CD4-positive, alpha-beta memory T cell (primary cell): ENCODE measurements at regions not wholly inside any gene's neighbourhood (a gene's known extent, or its start where the extent isn't known, plus 50 kb on each side); places are given as distances from the start of the nearest gene placed in this dataset.
A peak's percentile ranks its signal among the peaks of the same experiment; 100 is the strongest.

ENCODE experiments used
- CTCF ChIA-PET: fragments of 350-600 bp; sonication (Branson Sonifier 250); formaldehyde crosslinking; loops from one replicate; lab custom pipeline; 2021; ENCODE audit warnings: inconsistent platforms; ENCODE audit not compliant: partially characterized antibody; lab: Charles Lee
- POLR2A ChIA-PET: fragments of 350-600 bp; sonication (Branson Sonifier 250); formaldehyde crosslinking; loops from one replicate; lab custom pipeline; 2021; ENCODE audit not compliant: partially characterized antibody; lab: Charles Lee
- DNase-seq, 5 donors: peaks; one replicate each; pipeline versions ENCODE4 v3.0.0 to v3.0.0-alpha.2; 2020 to 2022; ENCODE audit warnings: mixed read lengths in 1 of 5
- H3K27ac ChIP-seq: one replicate; pipeline ENCODE4 v1.7.0; 2013; ENCODE audit warnings: low read depth, low read length
- H3K27me3 ChIP-seq: 2 replicates; pipeline ENCODE4 v1.7.0; 2013; ENCODE audit warnings: mild to moderate bottlenecking, low read length, moderate library complexity; ENCODE audit not compliant: insufficient read depth
- H3K36me3 ChIP-seq: 2 replicates; pipeline ENCODE4 v1.7.0; 2013; ENCODE audit warnings: mild to moderate bottlenecking, low read length, moderate library complexity; ENCODE audit not compliant: insufficient read depth
- H3K4me1 ChIP-seq: 2 replicates; pipeline ENCODE4 v1.7.0; 2013; ENCODE audit warnings: mild to moderate bottlenecking, low read length, moderate library complexity; ENCODE audit not compliant: insufficient read depth
- H3K4me3 ChIP-seq, 2 donors: one replicate each; pipeline ENCODE4 v1.7.0; 2013; ENCODE audit warnings: low read length in 2 of 2, mild to moderate bottlenecking in 1 of 2
- H3K9me3 ChIP-seq, 2 donors: one replicate each; pipeline ENCODE4 v1.7.0; 2013; ENCODE audit warnings: low read length in 2 of 2, control low read depth in 1 of 2; ENCODE audit not compliant: control insufficient read depth in 1 of 2
- H3K27ac Mint-ChIP-seq, 7 donors: one replicate each; pipeline ENCODE4 v1.8.0; 2020 to 2021; ENCODE audit warnings: mixed read lengths in 7 of 7, mild to moderate bottlenecking in 6 of 7, inconsistent platforms in 3 of 7, moderate library complexity in 3 of 7
- H3K27me3 Mint-ChIP-seq, 2 donors: one replicate each; pipeline ENCODE4 v1.8.0; 2020 to 2021; ENCODE audit warnings: mixed read lengths in 2 of 2
- H3K36me3 Mint-ChIP-seq, 2 donors: one replicate each; pipeline ENCODE4 v1.8.0; 2020 to 2021; ENCODE audit warnings: mixed read lengths in 2 of 2, inconsistent platforms in 1 of 2, mild to moderate bottlenecking in 1 of 2
- H3K4me1 Mint-ChIP-seq, 4 donors: one replicate each; pipeline ENCODE4 v1.8.0; 2020 to 2021; ENCODE audit warnings: mixed read lengths in 4 of 4, mild to moderate bottlenecking in 1 of 4
- H3K4me3 Mint-ChIP-seq, 8 donors: one replicate each; pipeline ENCODE4 v1.8.0; 2020 to 2021; ENCODE audit warnings: mixed read lengths in 8 of 8, mild to moderate bottlenecking in 7 of 8, moderate library complexity in 6 of 8, inconsistent platforms in 3 of 8
- H3K9me3 Mint-ChIP-seq, 8 donors: one replicate each; pipeline ENCODE4 v1.8.0; 2020 to 2021; ENCODE audit warnings: mixed read lengths in 8 of 8, mild to moderate bottlenecking in 5 of 8, inconsistent platforms in 3 of 8, moderate library complexity in 1 of 8
- intact Hi-C: fragments of 100-400 bp; cut with micrococcal nuclease; formaldehyde crosslinking; loops from one replicate; pipeline ENCODE4 v1.15.1; 2023

GRCh38 chr15:94019062-94019461 is 212.3 kb upstream of the MCTP2 start:
- ChIA-PET POLR2A (no interaction called here), CTCF (no interaction called here)
- Mint-ChIP-seq H3K36me3 (no peaks in the 10 kb centered on the region), H3K4me1 (no peaks in the 10 kb centered on the region), H3K27ac (no peak overlapping the region), H3K9me3 (peaks cover 0 to 6% (median 3%) of the 10 kb centered on the region in 8 donors), H3K27me3 (peaks cover 2 to 12% of the 10 kb centered on the region in 2 donors), H3K4me3 (no peak overlapping the region)
- Histone ChIP-seq H3K36me3 (no peaks in the 10 kb centered on the region), H3K27me3 (no peaks in the 10 kb centered on the region), H3K9me3 (no peaks in the 10 kb centered on the region), H3K4me3 (no peak overlapping the region), H3K4me1 (no peaks in the 10 kb centered on the region), H3K27ac (no peak overlapping the region)
- intact Hi-C loops = no loop called here
- DNase-seq = no peak

GRCh38 chr15:94015324-94015723 is 216.0 kb upstream of the MCTP2 start:
- POLR2A ChIA-PET = no interaction called here
- DNase-seq = no peak
- CTCF ChIA-PET = interaction anchor here (1.7 kb wide), 1 partner anchor 12 kb away, joined by 3 read pairs; no protein-coding TSS in a partner anchor
- H3K27me3 Mint-ChIP-seq = peaks cover 2 to 12% of the 10 kb centered on the region in 2 donors
- H3K4me1 Mint-ChIP-seq = peaks cover 5 to 7% (median 6%) of the 10 kb centered on the region in 4 donors
- H3K4me3 Mint-ChIP-seq = no peak overlapping the region
- H3K36me3 ChIP-seq = no peaks in the 10 kb centered on the region
- H3K27me3 ChIP-seq = no peaks in the 10 kb centered on the region
- peaks cover 0 to 6% (median 2%) of the 10 kb centered on the region in 8 donors for H3K9me3 Mint-ChIP-seq
- no peak overlapping the region for H3K4me3 ChIP-seq
- H3K9me3 ChIP-seq = no peaks in the 10 kb centered on the region
- H3K36me3 Mint-ChIP-seq = no peaks in the 10 kb centered on the region
- no peak overlapping the region for H3K27ac ChIP-seq
- intact Hi-C loops = no loop called here
- no peak overlapping the region for H3K27ac Mint-ChIP-seq
- no peaks in the 10 kb centered on the region for H3K4me1 ChIP-seq

DNA sequence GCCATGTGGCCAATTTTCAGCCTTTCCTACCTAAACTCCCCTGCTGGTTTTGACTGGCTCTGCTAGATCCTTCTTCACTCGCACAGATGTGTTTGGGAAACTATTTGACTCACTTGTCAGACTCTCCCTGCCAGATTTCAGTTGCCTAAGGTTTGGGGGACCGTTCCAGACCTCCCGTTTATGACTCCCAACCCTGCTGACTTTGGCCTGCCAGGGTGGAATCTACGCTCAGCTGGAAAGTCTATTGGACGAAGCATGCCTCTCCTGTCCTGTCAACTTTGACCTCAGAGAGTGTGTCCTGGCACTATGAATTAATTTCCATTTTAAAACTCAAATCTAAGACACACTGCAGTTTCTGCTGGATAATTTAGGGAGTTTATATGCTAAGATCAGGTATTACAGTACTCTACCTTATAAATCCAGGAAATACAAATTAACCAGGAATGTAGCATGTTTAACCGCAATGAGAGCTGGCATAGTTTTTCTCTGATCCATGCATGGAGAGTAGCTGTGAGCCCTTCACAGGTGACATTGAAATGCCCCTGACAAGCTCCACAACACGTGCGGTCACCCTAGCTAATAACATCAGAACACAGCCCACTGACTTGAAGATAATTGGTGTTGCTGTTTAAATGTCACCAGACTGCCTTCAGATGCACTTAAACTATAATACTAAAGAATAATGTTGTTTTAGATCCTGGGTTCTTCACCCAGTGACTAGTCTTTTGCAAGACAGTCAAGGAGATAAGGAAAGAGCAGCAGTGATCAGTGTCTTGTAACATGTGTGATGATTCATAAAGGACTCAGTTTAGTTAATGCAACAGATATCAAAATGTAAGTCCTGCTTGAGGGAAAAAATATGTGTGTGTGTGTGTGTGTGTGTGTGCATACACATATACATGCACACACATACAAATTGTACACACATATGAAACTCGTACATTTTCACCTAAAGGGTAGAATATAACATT is 223.0 kb upstream of the MCTP2 start:
- H3K4me3 Mint-ChIP-seq = no peak overlapping the region
- H3K9me3 ChIP-seq = no peaks in the 10 kb centered on the region
- no peaks in the 10 kb centered on the region for H3K4me1 ChIP-seq
- intact Hi-C loops = no loop called here
- ChIA-PET CTCF (no interaction called here), POLR2A (no interaction called here)
- peaks cover 0 to 10% of the 10 kb centered on the region in 2 donors for H3K27me3 Mint-ChIP-seq
- H3K27me3 ChIP-seq = no peaks in the 10 kb centered on the region
- H3K36me3 ChIP-seq = no peaks in the 10 kb centered on the region
- H3K4me3 ChIP-seq = no peak overlapping the region
- no peaks in the 10 kb centered on the region for H3K36me3 Mint-ChIP-seq
- no peak for DNase-seq
- H3K4me1 Mint-ChIP-seq = peaks cover 5 to 7% (median 6%) of the 10 kb centered on the region in 4 donors
- H3K27ac Mint-ChIP-seq = peak overlapping the region in 1 of 7 donors; percentile 74
- no peak overlapping the region for H3K27ac ChIP-seq
- H3K9me3 Mint-ChIP-seq = peaks cover 0 to 2% (median 0%) of the 10 kb centered on the region in 8 donors

GRCh38 chr15:94004697-94005096 is 226.7 kb upstream of the MCTP2 start:
- no peak overlapping the region for H3K4me3 Mint-ChIP-seq
- H3K9me3 Mint-ChIP-seq = no peaks in the 10 kb centered on the region
- Histone ChIP-seq H3K27ac (no peak overlapping the region), H3K4me1 (no peaks in the 10 kb centered on the region), H3K36me3 (no peaks in the 10 kb centered on the region), H3K9me3 (no peaks in the 10 kb centered on the region), H3K27me3 (no peaks in the 10 kb centered on the region), H3K4me3 (no peak overlapping the region)
- intact Hi-C loops = no loop called here
- POLR2A ChIA-PET = no interaction called here
- CTCF ChIA-PET = no interaction called here
- DNase-seq = no peak
- H3K36me3 Mint-ChIP-seq = no peaks in the 10 kb centered on the region
- H3K27ac Mint-ChIP-seq = no peak overlapping the region
- H3K27me3 Mint-ChIP-seq = peaks cover 0 to 7% of the 10 kb centered on the region in 2 donors
- no peaks in the 10 kb centered on the region for H3K4me1 Mint-ChIP-seq

- no peaks in the 10 kb centered on the region for H3K4me1 ChIP-seq
- no peaks in the 10 kb centered on the region for H3K36me3 ChIP-seq
- no peaks in the 10 kb centered on the region for H3K9me3 ChIP-seq
- ChIA-PET POLR2A (no interaction called here), CTCF (no interaction called here)
- intact Hi-C loops = no loop called here
- H3K9me3 Mint-ChIP-seq = no peaks in the 10 kb centered on the region
- H3K36me3 Mint-ChIP-seq = no peaks in the 10 kb centered on the region
- H3K27me3 ChIP-seq = no peaks in the 10 kb centered on the region
- H3K27me3 Mint-ChIP-seq = no peaks in the 10 kb centered on the region
- H3K4me3 ChIP-seq = no peak overlapping the region
- no peak overlapping the region for H3K27ac Mint-ChIP-seq
- H3K4me1 Mint-ChIP-seq = no peaks in the 10 kb centered on the region
- H3K4me3 Mint-ChIP-seq = no peak overlapping the region
- H3K27ac ChIP-seq = no peak overlapping the region
- DNase-seq = no peak
Observed at GRCh38 chr15:94002041-94002440, 229.3 kb upstream of the MCTP2 start.

DNA sequence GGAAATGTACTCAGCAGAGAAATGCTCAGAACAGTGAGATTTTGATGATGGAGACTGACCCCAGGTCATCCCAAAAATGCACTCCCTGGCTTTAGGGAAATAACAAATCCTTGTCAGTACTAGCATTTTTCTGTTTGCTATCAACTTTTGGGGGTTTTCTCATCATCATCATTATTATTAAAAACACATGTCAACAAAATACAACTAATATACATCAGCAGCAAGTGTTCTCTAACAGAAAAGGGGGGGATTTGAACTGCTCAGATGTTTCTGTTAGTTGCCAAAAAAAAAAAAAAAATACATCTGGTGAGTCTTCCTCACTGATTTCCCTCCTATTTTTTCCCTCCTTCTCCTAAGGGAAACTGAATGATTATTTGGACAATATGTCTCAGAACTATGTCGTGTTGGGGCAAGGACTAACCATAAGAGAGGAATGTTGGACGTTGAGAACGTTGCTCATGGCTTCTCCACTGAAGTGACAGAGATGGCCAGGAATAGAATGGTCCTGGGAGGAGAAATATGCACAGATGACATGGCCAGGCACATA is 230.0 kb upstream of the MCTP2 start:
- Histone ChIP-seq H3K27ac (no peak overlapping the region), H3K27me3 (no peaks in the 10 kb centered on the region), H3K36me3 (no peaks in the 10 kb centered on the region), H3K9me3 (no peaks in the 10 kb centered on the region), H3K4me1 (no peaks in the 10 kb centered on the region), H3K4me3 (no peak overlapping the region)
- CTCF ChIA-PET = no interaction called here
- Mint-ChIP-seq H3K36me3 (no peaks in the 10 kb centered on the region), H3K9me3 (no peaks in the 10 kb centered on the region), H3K4me3 (no peak overlapping the region), H3K4me1 (no peaks in the 10 kb centered on the region), H3K27me3 (no peaks in the 10 kb centered on the region), H3K27ac (no peak overlapping the region)
- POLR2A ChIA-PET = no interaction called here
- intact Hi-C loops = no loop called here
- no peak for DNase-seq

GRCh38 chr15:94000606-94001005 is 230.8 kb upstream of the MCTP2 start:
- Histone ChIP-seq H3K9me3 (no peaks in the 10 kb centered on the region), H3K27ac (no peak overlapping the region), H3K27me3 (no peaks in the 10 kb centered on the region), H3K4me1 (no peaks in the 10 kb centered on the region), H3K4me3 (no peak overlapping the region), H3K36me3 (no peaks in the 10 kb centered on the region)
- Mint-ChIP-seq H3K4me3 (no peak overlapping the region), H3K9me3 (no peaks in the 10 kb centered on the region), H3K36me3 (no peaks in the 10 kb centered on the region), H3K4me1 (no peaks in the 10 kb centered on the region), H3K27me3 (no peaks in the 10 kb centered on the region), H3K27ac (no peak overlapping the region)
- ChIA-PET POLR2A (no interaction called here), CTCF (no interaction called here)
- DNase-seq = no peak
- intact Hi-C loops = no loop called here
